ENCODE measurements at regions not wholly inside any gene's neighbourhood (a gene's known extent, or its start where the extent isn't known, plus 50 kb on each side); places are given as distances from the start of the nearest gene placed in this dataset.

DNA sequence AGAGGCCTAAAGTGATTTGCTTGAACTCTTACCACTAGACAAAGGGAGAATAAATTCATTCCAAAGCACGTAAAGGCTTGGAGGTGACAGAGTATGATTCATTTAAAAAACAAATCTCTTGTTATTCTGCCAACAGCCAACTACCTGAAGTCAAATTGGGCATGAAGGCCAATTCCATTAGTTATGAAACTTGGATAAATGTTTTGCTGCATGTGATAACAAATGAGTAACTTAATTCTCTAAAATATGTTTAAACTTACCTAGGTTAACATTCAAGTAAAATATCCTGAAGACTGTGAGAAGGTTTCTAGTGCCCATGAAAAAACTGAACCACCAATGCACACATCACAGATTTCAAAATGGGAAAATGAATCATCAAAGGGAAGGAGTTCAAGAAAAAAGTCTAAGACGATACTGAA lies 120.1 kb upstream of the TSLP start:
- TF ChIP-seq RXRA (IDR thresholded peaks at IDR 0.05; ENCODE audit: borderline replicate concordance, low read depth) (no peak), TEAD4 (IDR thresholded peaks at IDR 0.05; ENCODE audit: borderline replicate concordance, insufficient read depth) (no peak), JUND (IDR thresholded peaks at IDR 0.05) (no peak), ELF1 (IDR thresholded peaks at IDR 0.05) (no peak), RAD21 (IDR thresholded peaks at IDR 0.05; ENCODE audit: low read length) (no peak), EP300 (IDR thresholded peaks at IDR 0.05; ENCODE audit: borderline replicate concordance in 1 of 2, low read depth in 1 of 2, low read length in 1 of 2) (no peak), FOXJ3 (CRISPR knock-in tag; IDR thresholded peaks at IDR 0.05) (no peak)
- TF ChIP-seq, protein P1, sequence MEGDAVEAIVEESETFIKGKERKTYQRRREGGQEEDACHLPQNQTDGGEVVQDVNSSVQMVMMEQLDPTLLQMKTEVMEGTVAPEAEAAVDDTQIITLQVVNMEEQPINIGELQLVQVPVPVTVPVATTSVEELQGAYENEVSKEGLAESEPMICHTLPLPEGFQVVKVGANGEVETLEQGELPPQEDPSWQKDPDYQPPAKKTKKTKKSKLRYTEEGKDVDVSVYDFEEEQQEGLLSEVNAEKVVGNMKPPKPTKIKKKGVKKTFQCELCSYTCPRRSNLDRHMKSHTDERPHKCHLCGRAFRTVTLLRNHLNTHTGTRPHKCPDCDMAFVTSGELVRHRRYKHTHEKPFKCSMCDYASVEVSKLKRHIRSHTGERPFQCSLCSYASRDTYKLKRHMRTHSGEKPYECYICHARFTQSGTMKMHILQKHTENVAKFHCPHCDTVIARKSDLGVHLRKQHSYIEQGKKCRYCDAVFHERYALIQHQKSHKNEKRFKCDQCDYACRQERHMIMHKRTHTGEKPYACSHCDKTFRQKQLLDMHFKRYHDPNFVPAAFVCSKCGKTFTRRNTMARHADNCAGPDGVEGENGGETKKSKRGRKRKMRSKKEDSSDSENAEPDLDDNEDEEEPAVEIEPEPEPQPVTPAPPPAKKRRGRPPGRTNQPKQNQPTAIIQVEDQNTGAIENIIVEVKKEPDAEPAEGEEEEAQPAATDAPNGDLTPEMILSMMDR (IDR thresholded peaks at IDR 0.05), result no peak

Measured in SK-N-SH (cell line).